Trophoblast cell (in vitro differentiated cells and primary cell): ENCODE measurements at regions not wholly inside any gene's neighbourhood (a gene's known extent, or its start where the extent isn't known, plus 50 kb on each side); places are given as distances from the start of the nearest gene placed in this dataset.

ENCODE experiments used
- DNase-seq, 2 donors: peaks; one replicate each; pipeline ENCODE4 v3.0.0-alpha.2; 2016
- H2AFZ ChIP-seq: 2 replicates; pipeline ENCODE4 v1.6.1; 2013; ENCODE audit warnings: low read length, moderate library complexity, mild to moderate bottlenecking; ENCODE audit not compliant: insufficient read depth, poor library complexity
- H2AK5ac ChIP-seq: 2 replicates; pipeline ENCODE4 v1.6.1; 2013; ENCODE audit warnings: mild to moderate bottlenecking, low read length
- H2BK120ac ChIP-seq: 2 replicates; pipeline ENCODE4 v1.6.1; 2013; ENCODE audit warnings: low read length, mild to moderate bottlenecking, moderate library complexity; ENCODE audit not compliant: insufficient read depth, poor library complexity
- H2BK12ac ChIP-seq: 2 replicates; pipeline ENCODE4 v1.6.1; 2013; ENCODE audit warnings: mild to moderate bottlenecking, low read length, moderate library complexity
- H2BK5ac ChIP-seq: 2 replicates; pipeline ENCODE4 v1.6.1; 2013; ENCODE audit warnings: low read length, low read depth, moderate library complexity, mild to moderate bottlenecking; ENCODE audit not compliant: poor library complexity
- H3K14ac ChIP-seq: 2 replicates; pipeline ENCODE4 v1.6.1; 2013; ENCODE audit warnings: mild to moderate bottlenecking, low read length
- H3K18ac ChIP-seq: 2 replicates; pipeline ENCODE4 v1.6.1; 2013; ENCODE audit warnings: mild to moderate bottlenecking, low read length
- H3K23ac ChIP-seq: 2 replicates; pipeline ENCODE4 v1.6.1; 2013; ENCODE audit warnings: low read length
- H3K27ac ChIP-seq: 2 replicates; pipeline ENCODE4 v1.5.1; 2013; ENCODE audit warnings: low read depth, mild to moderate bottlenecking, inconsistent platforms, low read length, moderate library complexity
- H3K27me3 ChIP-seq: 2 replicates; pipeline ENCODE4 v1.6.1; 2013; ENCODE audit warnings: inconsistent platforms, mild to moderate bottlenecking, low read length, moderate library complexity; ENCODE audit not compliant: insufficient read depth
- H3K36me3 ChIP-seq, 2 experiments: 1 replicate in 1 of 2; 2 replicates in 1 of 2; pipeline ENCODE4 v1.6.1; 2013; ENCODE audit warnings: low read length in 2 of 2, mild to moderate bottlenecking in 2 of 2, moderate library complexity in 1 of 2; ENCODE audit not compliant: insufficient read depth in 2 of 2, control insufficient read depth in 1 of 2
- H3K4ac ChIP-seq: 2 replicates; pipeline ENCODE4 v1.6.1; 2013; ENCODE audit warnings: low read depth, mild to moderate bottlenecking, low read length, moderate library complexity
- H3K4me1 ChIP-seq, 2 experiments: 1 replicate in 1 of 2; 2 replicates in 1 of 2; pipeline ENCODE4 v1.6.1; 2013; ENCODE audit warnings: low read length in 2 of 2, mild to moderate bottlenecking in 2 of 2, moderate library complexity in 1 of 2; ENCODE audit not compliant: insufficient read depth in 2 of 2, control insufficient read depth in 1 of 2
- H3K4me2 ChIP-seq: 2 replicates; pipeline ENCODE4 v1.6.1; 2013; ENCODE audit warnings: inconsistent platforms, mild to moderate bottlenecking, low read length, moderate library complexity
- H3K4me3 ChIP-seq: 2 replicates; pipeline ENCODE4 v1.5.1; 2013; ENCODE audit warnings: mild to moderate bottlenecking, low read depth, low read length, inconsistent platforms
- H3K79me1 ChIP-seq: one replicate; pipeline ENCODE4 v1.6.1; 2013; ENCODE audit warnings: low read length
- H3K79me2 ChIP-seq: 2 replicates; pipeline ENCODE4 v1.6.1; 2013; ENCODE audit warnings: low read length, mild to moderate bottlenecking; ENCODE audit not compliant: control insufficient read depth, insufficient read depth, poor library complexity
- H3K9ac ChIP-seq: 2 replicates; pipeline ENCODE4 v1.6.1; 2013; ENCODE audit warnings: mild to moderate bottlenecking, low read length
- H3K9me3 ChIP-seq: 2 replicates; pipeline ENCODE4 v1.6.1; 2013; ENCODE audit warnings: low read depth, mild to moderate bottlenecking, control low read depth, inconsistent platforms, low read length; ENCODE audit not compliant: insufficient read depth
- H4K12ac ChIP-seq: 2 replicates; pipeline ENCODE4 v1.6.1; 2013; ENCODE audit warnings: low read depth, mild to moderate bottlenecking, low read length, moderate library complexity
- H4K8ac ChIP-seq: 2 replicates; pipeline ENCODE4 v1.6.1; 2013; ENCODE audit warnings: low read depth, mild to moderate bottlenecking, low read length, moderate library complexity
- H4K91ac ChIP-seq: one replicate; pipeline ENCODE4 v1.6.1; 2013; ENCODE audit warnings: low read depth, mild to moderate bottlenecking, low read length, moderate library complexity
- WGBS: extraction: QIAGEN DNeasy Blood & Tissue Kit; methylation state at CpG from one replicate; pipeline ENCODE4 v1.1.7; 2013; ENCODE audit warnings: missing lambda C conversion rate; ENCODE audit not compliant: insufficient read length, insufficient coverage; ENCODE audit errors: extremely low coverage; 5-methylcytosine and 5-hydroxymethylcytosine counted together

- no peaks in the 10 kb centered on the region for H3K79me1 ChIP-seq
- no peak overlapping the region for H4K91ac ChIP-seq
- H3K9me3 ChIP-seq: no peaks in the 10 kb centered on the region
- H3K27ac ChIP-seq: no peak overlapping the region
- no peak overlapping the region for H4K12ac ChIP-seq
- H3K27me3 ChIP-seq: no peaks in the 10 kb centered on the region
- H3K79me2 ChIP-seq: no peaks in the 10 kb centered on the region
- no peak overlapping the region for H3K18ac ChIP-seq
- H3K4ac ChIP-seq: no peak overlapping the region
- H2AFZ ChIP-seq: no peak overlapping the region
- H3K36me3 ChIP-seq: no peaks in the 10 kb centered on the region
- H2BK120ac ChIP-seq: no peak overlapping the region
- H3K14ac ChIP-seq: no peak overlapping the region
- no peaks in the 10 kb centered on the region for H3K4me1 ChIP-seq
- WGBS: no CpG with 5 or more reads among the region's 3 CpGs
- H3K4me3 ChIP-seq: no peak overlapping the region
- H3K9ac ChIP-seq: no peak overlapping the region
- H2BK12ac ChIP-seq: no peak overlapping the region
- H2BK5ac ChIP-seq: no peak overlapping the region
- H4K8ac ChIP-seq: no peak overlapping the region
- H2AK5ac ChIP-seq: no peak overlapping the region
- H3K4me2 ChIP-seq: no peak overlapping the region
- no peak overlapping the region for H3K23ac ChIP-seq
- no peak for DNase-seq
These were observed 181.2 kb upstream of the CDIN1 start for GRCh38 chr15:36398212-36398611.

- Histone ChIP-seq H3K9ac (no peak overlapping the region), H2BK120ac (no peak overlapping the region), H4K91ac (no peak overlapping the region), H3K4ac (no peak overlapping the region), H3K4me2 (no peak overlapping the region), H2BK12ac (no peak overlapping the region), H3K27me3 (no peaks in the 10 kb centered on the region), H3K79me1 (no peaks in the 10 kb centered on the region), H3K14ac (no peak overlapping the region), H2AFZ (no peak overlapping the region), H3K4me1 (no peaks in the 10 kb centered on the region), H3K23ac (no peak overlapping the region), H3K27ac (no peak overlapping the region), H4K8ac (no peak overlapping the region), H3K36me3 (no peaks in the 10 kb centered on the region), H3K79me2 (no peaks in the 10 kb centered on the region), H3K9me3 (no peaks in the 10 kb centered on the region), H4K12ac (no peak overlapping the region), H2BK5ac (no peak overlapping the region), H3K4me3 (no peak overlapping the region), H3K18ac (no peak overlapping the region), H2AK5ac (no peak overlapping the region)
- DNase-seq: no peak
- WGBS: no CpG with 5 or more reads among the region's 9 CpGs
These were observed 180.2 kb upstream of the CDIN1 start for GRCh38 chr15:36399276-36399675.

- Histone ChIP-seq H3K27ac (no peak overlapping the region), H3K23ac (no peak overlapping the region), H4K12ac (no peak overlapping the region), H2AK5ac (no peak overlapping the region), H3K79me1 (no peaks in the 10 kb centered on the region), H2AFZ (no peak overlapping the region), H3K4ac (no peak overlapping the region), H3K9ac (no peak overlapping the region), H3K79me2 (no peaks in the 10 kb centered on the region), H2BK5ac (no peak overlapping the region), H4K91ac (no peak overlapping the region), H4K8ac (no peak overlapping the region), H3K4me1 (no peaks in the 10 kb centered on the region), H3K27me3 (no peaks in the 10 kb centered on the region), H3K4me2 (no peak overlapping the region), H3K18ac (no peak overlapping the region), H3K4me3 (no peak overlapping the region), H2BK120ac (no peak overlapping the region), H3K14ac (no peak overlapping the region), H3K9me3 (no peaks in the 10 kb centered on the region), H2BK12ac (no peak overlapping the region), H3K36me3 (no peaks in the 10 kb centered on the region)
- DNase-seq: no peak
- no CpG with 5 or more reads among the region's 3 CpGs for WGBS
These were observed 178.4 kb upstream of the CDIN1 start for GRCh38 chr15:36400936-36401585.

GRCh38 chr15:36401586-36401966, 177.8 kb upstream of the CDIN1 start:
- Histone ChIP-seq H3K4ac (no peak overlapping the region), H3K23ac (no peak overlapping the region), H3K36me3 (no peaks in the 10 kb centered on the region), H3K4me2 (no peak overlapping the region), H2BK12ac (no peak overlapping the region), H2BK120ac (no peak overlapping the region), H4K12ac (no peak overlapping the region), H3K27me3 (no peaks in the 10 kb centered on the region), H3K9me3 (no peaks in the 10 kb centered on the region), H2AFZ (no peak overlapping the region), H4K91ac (no peak overlapping the region), H3K4me3 (no peak overlapping the region), H3K27ac (no peak overlapping the region), H3K79me1 (no peaks in the 10 kb centered on the region), H3K79me2 (no peaks in the 10 kb centered on the region), H3K14ac (no peak overlapping the region), H2BK5ac (no peak overlapping the region), H2AK5ac (no peak overlapping the region), H4K8ac (no peak overlapping the region), H3K18ac (no peak overlapping the region), H3K4me1 (no peaks in the 10 kb centered on the region), H3K9ac (no peak overlapping the region)
- no peak for DNase-seq
- WGBS: no CpG with 5 or more reads among the region's 3 CpGs
